ENCODE measurements at regions not wholly inside any gene's neighbourhood (a gene's known extent, or its start where the extent isn't known, plus 50 kb on each side); places are given as distances from the start of the nearest gene placed in this dataset.

- no peak for DNase-seq (ENCODE audit: low read depth in 3 of 3, low spot score in 1 of 3)
These were observed 53.5 kb upstream of the TSHZ3 start for GRCh38 chr19:31402529-31403316.

GRCh38 chr19:31406106-31406505 lies 56.9 kb upstream of the TSHZ3 start:
- no peak for DNase-seq (ENCODE audit: low read depth in 3 of 3, low spot score in 1 of 3)

GRCh38 chr19:31408460-31409124 lies 59.4 kb upstream of the TSHZ3 start:
- no peak for DNase-seq (ENCODE audit: low read depth in 3 of 3, low spot score in 1 of 3)

- DNase-seq (ENCODE audit: low read depth in 3 of 3, low spot score in 1 of 3) = no peak
These were observed 64.1 kb upstream of the TSHZ3 start for GRCh38 chr19:31413353-31413752.

GRCh38 chr19:31415322-31415721 lies 66.1 kb upstream of the TSHZ3 start:
- no peak for DNase-seq (ENCODE audit: low read depth in 3 of 3, low spot score in 1 of 3)

- DNase-seq (ENCODE audit: low read depth in 3 of 3, low spot score in 1 of 3) = no peak
These were observed 67.3 kb upstream of the TSHZ3 start for GRCh38 chr19:31416548-31416947.

- DNase-seq (ENCODE audit: low read depth in 3 of 3, low spot score in 1 of 3) = no peak
These were observed 68.8 kb upstream of the TSHZ3 start for GRCh38 chr19:31418055-31418454.

GRCh38 chr19:31418692-31419430 lies 69.6 kb upstream of the TSHZ3 start:
- no peak for DNase-seq (ENCODE audit: low read depth in 3 of 3, low spot score in 1 of 3)

- no peak for DNase-seq (ENCODE audit: low read depth in 3 of 3, low spot score in 1 of 3)
These were observed 70.7 kb upstream of the TSHZ3 start for GRCh38 chr19:31419871-31420445.

- no peak for DNase-seq (ENCODE audit: low read depth in 3 of 3, low spot score in 1 of 3)
These were observed 71.8 kb upstream of the TSHZ3 start for GRCh38 chr19:31421082-31421481.

- DNase-seq (ENCODE audit: low read depth in 3 of 3, low spot score in 1 of 3) = no peak
These were observed 72.6 kb upstream of the TSHZ3 start for GRCh38 chr19:31421856-31422255.

- no peak for DNase-seq (ENCODE audit: low read depth in 3 of 3, low spot score in 1 of 3)
These were observed 74.7 kb upstream of the TSHZ3 start for GRCh38 chr19:31423896-31424295.

GRCh38 chr19:31424861-31425620 lies 75.8 kb upstream of the TSHZ3 start:
- DNase-seq (ENCODE audit: low read depth in 3 of 3, low spot score in 1 of 3) = no peak

GRCh38 chr19:31427857-31428256 lies 78.6 kb upstream of the TSHZ3 start:
- DNase-seq (ENCODE audit: low read depth in 3 of 3, low spot score in 1 of 3) = no peak

- no peak for DNase-seq (ENCODE audit: low read depth in 3 of 3, low spot score in 1 of 3)
These were observed 81.1 kb upstream of the TSHZ3 start for GRCh38 chr19:31430381-31430780.

GRCh38 chr19:31432201-31432810 lies 83.1 kb upstream of the TSHZ3 start:
- DNase-seq (ENCODE audit: low read depth in 3 of 3, low spot score in 1 of 3) = no peak

- DNase-seq (ENCODE audit: low read depth in 3 of 3, low spot score in 1 of 3) = no peak
These were observed 87.0 kb upstream of the TSHZ3 start for GRCh38 chr19:31436121-31436776.

- DNase-seq (ENCODE audit: low read depth in 3 of 3, low spot score in 1 of 3) = no peak
These were observed 89.4 kb upstream of the TSHZ3 start for GRCh38 chr19:31438401-31439269.

GRCh38 chr19:31439270-31439573 lies 90.0 kb upstream of the TSHZ3 start:
- DNase-seq (ENCODE audit: low read depth in 3 of 3, low spot score in 1 of 3) = no peak
